Activated CD8-positive, alpha-beta T cell treated with anti-CD3 and anti-CD28 coated beads for 36 hours (primary cell): ENCODE measurements at regions not wholly inside any gene's neighbourhood (a gene's known extent, or its start where the extent isn't known, plus 50 kb on each side); places are given as distances from the start of the nearest gene placed in this dataset.
"Not testable (repeated sequence)": the region's sequence is repeated elsewhere in the genome, so short reads cannot be mapped to it uniquely, and the experiment has no call there.

Experiments used
- ATAC-seq: fragments of 200-7000 bp; cut with Tn5 transposase; one replicate; pipeline ENCODE4 v1.10.0; 2021; ENCODE audit warnings: mild to moderate bottlenecking, moderate library complexity
- CTCF ChIA-PET: fragments of 350-600 bp; sonication (Branson Sonifier 250); formaldehyde crosslinking; loops from one replicate; lab custom pipeline; 2021; ENCODE audit warnings: antibody characterized with exemption; lab: Charles Lee
- POLR2A ChIA-PET: fragments of 350-600 bp; sonication (Branson Sonifier 250); formaldehyde crosslinking; loops from one replicate; lab custom pipeline; 2021; ENCODE audit warnings: antibody characterized with exemption; lab: Charles Lee
- DNase-seq: peaks from one replicate; pipeline ENCODE4 v3.0.0-alpha.2; 2020
- H3K27ac Mint-ChIP-seq: one replicate; pipeline ENCODE4 v1.8.0; 2021; ENCODE audit warnings: mild to moderate bottlenecking, mixed read lengths
- H3K27me3 Mint-ChIP-seq: one replicate; pipeline ENCODE4 v1.8.0; 2021; ENCODE audit warnings: mixed read lengths
- H3K36me3 Mint-ChIP-seq: one replicate; pipeline ENCODE4 v1.8.0; 2021; ENCODE audit warnings: low read depth, mixed read lengths
- H3K4me1 Mint-ChIP-seq: one replicate; pipeline ENCODE4 v1.8.0; 2021; ENCODE audit warnings: low read depth, mixed read lengths
- H3K4me3 Mint-ChIP-seq: one replicate; pipeline ENCODE4 v1.8.0; 2021; ENCODE audit warnings: mild to moderate bottlenecking, moderate library complexity, mixed read lengths
- H3K9me3 Mint-ChIP-seq: one replicate; pipeline ENCODE4 v1.8.0; 2021; ENCODE audit warnings: mixed read lengths
- intact Hi-C: fragments of 100-400 bp; cut with micrococcal nuclease; formaldehyde crosslinking; loops from one replicate; pipeline ENCODE4 v1.10.0; 2022

DNA sequence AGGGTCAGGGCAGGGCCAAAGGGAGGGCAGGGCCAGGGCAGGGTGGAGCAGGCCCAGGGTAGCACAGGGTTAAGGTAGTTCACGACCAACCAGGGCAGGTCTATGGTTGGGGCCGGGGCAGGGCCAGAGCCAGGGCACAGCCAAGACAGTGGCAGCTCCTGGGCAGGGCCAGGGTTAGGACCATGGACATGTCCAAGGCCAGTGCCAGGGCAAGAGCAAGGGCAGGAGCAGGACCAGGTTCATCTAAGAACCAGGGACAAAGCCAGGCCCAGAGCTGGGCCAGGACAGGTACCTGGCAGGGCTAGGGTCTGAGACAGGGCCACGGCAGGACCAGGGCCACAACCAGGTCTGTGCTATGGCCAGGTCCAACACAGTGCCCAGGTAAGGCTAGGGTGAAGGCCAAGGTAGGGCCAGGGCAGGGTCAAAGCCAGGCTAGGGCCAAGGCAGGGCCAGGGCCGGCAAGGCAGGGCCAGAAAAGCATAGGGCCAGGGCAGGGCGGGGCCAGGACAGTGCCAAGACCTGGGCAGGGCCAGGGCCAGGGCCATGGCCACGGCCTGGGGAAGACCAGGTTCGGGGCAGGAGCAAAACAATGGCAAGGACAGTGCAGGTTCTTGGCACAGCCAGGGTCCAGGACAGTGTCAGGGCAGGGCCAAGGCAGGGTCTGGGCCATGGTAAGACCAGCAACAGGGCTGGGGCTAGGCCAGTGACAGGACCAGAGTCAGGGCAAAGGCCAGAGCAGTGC, 2874.4 kb downstream of the RPIA start:
- intact Hi-C loops, H3K9me3 Mint-ChIP-seq, H3K27me3 Mint-ChIP-seq, CTCF ChIA-PET, POLR2A ChIA-PET, DNase-seq, ATAC-seq, H3K4me3 Mint-ChIP-seq, H3K4me1 Mint-ChIP-seq, H3K36me3 Mint-ChIP-seq, H3K27ac Mint-ChIP-seq: not testable (repeated sequence)

DNA sequence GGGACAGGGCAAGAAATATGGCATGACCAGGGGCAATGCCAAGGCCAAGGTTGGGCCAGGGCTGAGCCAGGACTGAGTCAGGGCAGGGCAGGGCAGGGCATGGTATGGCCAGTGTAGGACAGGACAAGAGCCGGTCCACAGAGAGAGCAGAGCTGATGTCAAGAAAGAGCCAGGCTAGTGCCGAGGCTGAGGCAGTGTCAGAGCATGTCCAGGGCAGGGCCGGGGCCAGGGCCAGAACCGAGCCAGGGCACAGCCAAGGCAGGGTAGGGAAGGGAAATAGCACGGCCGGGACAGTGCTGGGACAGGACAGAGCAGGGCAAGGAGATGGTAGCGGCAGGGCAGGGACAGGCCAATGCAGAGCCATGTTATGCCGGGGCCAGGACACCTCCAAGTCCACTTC, 2875.1 kb downstream of the RPIA start:
- H3K27me3 Mint-ChIP-seq, H3K36me3 Mint-ChIP-seq, POLR2A ChIA-PET, intact Hi-C loops, H3K9me3 Mint-ChIP-seq, H3K27ac Mint-ChIP-seq, DNase-seq, ATAC-seq, H3K4me3 Mint-ChIP-seq, CTCF ChIA-PET, H3K4me1 Mint-ChIP-seq: not testable (repeated sequence)

DNA sequence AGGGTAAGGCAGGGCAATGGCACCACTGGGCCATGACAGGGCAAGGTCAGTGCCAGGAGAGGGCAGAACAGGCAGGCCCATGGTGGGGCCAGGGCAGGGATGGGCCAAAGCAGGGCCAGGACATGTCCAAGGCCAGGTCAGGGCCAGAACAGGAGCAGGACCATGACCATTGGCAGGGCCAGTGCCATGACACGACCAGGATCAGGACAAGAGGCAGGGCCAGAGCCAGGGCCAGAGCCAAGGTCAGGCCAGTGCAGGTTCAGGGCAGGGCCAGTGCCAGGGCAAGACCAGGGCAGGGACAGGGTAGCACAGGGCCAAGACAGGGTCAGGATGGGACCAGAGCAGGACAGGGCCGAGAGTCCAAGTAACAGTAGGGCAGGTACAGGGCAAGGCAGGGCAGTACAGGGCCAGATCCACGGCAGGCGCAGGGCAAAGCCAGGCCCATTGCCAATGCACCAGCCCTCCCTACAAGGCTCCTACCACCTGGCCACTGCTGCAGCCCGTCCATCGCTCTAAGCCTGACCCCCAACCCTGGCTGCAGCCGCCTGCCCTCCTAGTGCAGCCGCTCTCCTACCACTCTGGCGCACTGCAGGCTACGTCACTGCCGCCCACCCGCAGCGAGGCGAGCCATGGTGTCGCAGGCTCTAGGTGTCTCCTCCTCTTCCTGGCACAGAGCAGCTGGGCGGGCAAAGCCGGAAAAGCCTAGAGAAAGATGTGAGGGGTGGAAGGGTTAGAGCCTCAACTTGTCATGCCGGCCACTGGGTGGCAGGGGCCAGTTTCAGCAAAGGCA, 2876.3 kb downstream of the RPIA start:
- not testable (repeated sequence) for H3K27me3 Mint-ChIP-seq, H3K36me3 Mint-ChIP-seq

DNA sequence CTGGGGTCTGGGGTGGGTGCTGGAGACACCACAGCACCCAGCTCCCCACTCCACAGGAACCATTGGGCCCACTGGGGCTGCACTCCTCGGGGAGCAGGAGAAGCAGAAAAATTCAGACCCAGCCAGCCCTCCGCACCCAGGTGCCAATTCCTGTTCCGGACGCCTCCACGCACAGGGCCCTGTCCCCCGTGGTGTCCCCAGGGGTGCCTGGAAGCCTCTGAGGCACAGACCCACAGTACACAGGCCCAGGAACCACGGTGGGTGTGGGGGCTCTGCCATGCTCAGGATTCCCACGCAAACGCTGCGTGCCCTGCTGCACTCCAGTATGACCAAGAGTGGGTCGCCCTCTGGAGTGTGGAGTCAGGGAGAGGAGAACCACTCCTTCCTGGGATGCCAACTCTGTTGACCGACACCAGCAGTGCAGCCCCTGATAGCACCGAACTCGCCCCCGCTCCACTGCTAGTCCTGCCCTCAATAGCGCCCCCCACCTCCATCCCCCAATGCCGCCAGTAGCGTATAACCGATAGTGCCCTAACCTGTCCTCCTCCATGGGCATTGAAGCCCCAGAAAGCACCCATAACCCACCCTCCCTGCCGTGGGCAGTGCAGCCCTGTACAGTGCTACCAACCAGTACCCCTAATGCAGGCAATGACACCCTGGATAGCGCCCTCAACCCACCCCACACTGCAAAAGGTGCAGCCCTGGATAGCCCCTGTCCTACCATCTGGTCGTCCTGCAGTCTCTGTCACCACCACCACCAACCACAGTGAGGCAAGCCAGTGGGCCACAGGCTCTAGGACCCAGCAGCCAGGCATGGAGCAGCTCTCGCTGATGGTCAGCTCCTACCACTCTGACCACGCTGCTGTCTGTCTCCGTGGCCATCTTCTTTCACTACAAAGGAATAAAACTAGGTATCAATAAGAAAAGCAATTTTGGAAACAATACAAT, 2877.2 kb downstream of the RPIA start:
- H3K4me3 Mint-ChIP-seq, H3K27me3 Mint-ChIP-seq, H3K4me1 Mint-ChIP-seq, H3K36me3 Mint-ChIP-seq, DNase-seq, intact Hi-C loops, ATAC-seq, H3K27ac Mint-ChIP-seq, CTCF ChIA-PET, H3K9me3 Mint-ChIP-seq, POLR2A ChIA-PET: not testable (repeated sequence)

More for the DNA sequence above, 2876.3 kb downstream of the RPIA start:
- H3K4me1 Mint-ChIP-seq, H3K9me3 Mint-ChIP-seq, ATAC-seq, H3K4me3 Mint-ChIP-seq, DNase-seq, POLR2A ChIA-PET, H3K27ac Mint-ChIP-seq, CTCF ChIA-PET, intact Hi-C loops: not testable (repeated sequence)

DNA sequence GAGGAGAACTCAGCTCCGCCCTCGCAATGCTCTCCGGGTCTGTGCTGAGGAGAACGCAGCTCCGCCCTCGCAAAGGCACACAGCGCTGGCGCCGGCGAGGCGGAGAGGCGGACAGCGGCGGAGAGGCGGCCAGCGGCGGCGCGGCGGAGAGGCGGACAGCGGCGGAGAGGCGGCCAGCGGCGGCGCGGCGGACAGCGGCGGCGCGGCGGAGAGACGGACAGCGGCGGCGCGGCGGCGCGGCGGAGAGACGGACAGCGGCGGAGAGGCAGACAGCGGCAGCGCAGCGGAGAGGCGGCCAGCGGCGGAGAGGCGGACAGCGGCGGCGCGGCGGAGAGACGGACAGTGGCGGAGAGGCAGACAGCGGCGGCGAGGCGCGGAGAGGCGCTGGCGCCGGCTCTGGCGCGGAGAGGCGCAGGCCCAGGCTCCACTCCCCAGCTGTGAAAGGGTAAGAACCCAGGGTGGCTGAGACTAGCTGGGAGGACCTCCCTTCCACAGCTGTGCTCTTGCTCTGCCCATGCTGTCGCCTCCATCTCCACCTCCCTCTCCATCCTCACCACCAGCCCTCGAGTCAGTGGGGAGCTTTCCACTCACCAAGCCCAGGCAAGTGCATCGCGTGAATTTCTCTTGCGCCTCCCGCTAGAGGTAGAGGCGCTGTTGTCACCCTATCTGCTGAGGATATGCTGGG, 2879.9 kb downstream of the RPIA start:
- H3K4me3 Mint-ChIP-seq, DNase-seq, intact Hi-C loops, CTCF ChIA-PET, POLR2A ChIA-PET, H3K27me3 Mint-ChIP-seq, H3K9me3 Mint-ChIP-seq, ATAC-seq, H3K27ac Mint-ChIP-seq, H3K4me1 Mint-ChIP-seq, H3K36me3 Mint-ChIP-seq: not testable (repeated sequence)

DNA sequence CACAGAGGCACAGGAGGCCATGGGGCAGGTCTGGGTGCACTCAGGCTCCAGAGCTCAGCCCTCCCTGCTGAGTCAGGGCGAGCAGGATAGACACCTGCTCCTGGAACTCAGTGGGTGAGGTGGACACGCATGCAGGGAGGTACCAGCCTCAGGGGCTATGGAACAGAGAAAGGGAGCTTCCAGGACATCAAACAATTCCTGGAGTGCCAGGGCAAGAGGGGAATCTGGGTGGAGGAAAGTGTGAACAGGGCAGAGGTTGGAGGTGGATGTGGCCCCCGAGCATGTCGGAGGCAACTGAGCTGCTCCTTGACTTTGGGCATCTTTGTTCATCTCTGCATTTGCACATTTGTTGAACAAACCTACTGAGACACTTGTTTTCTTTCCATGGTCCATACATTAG, 2881.5 kb downstream of the RPIA start:
- intact Hi-C loops, POLR2A ChIA-PET, H3K36me3 Mint-ChIP-seq, H3K27me3 Mint-ChIP-seq, DNase-seq, CTCF ChIA-PET, ATAC-seq, H3K9me3 Mint-ChIP-seq, H3K4me1 Mint-ChIP-seq, H3K27ac Mint-ChIP-seq, H3K4me3 Mint-ChIP-seq: not testable (repeated sequence)

DNA sequence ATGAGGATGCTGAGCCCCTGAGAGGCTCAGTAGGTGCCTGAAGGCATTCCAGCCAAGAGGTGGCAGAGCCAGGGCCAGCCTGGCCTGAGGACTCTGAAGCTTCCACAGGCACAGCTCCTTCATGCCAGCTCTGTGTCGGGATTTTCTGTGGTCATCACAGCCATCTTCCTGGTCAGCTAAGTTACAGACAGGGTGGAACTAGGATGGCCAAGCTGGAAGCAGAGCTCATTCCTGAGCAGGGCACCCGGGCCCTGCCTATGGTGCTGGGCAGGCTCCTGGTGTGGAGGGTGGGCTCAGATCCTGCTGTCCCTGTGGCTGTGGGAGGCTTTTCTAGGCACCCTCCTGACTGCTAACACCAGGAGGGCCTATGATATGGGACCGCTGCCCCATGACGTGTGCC, 2882.3 kb downstream of the RPIA start:
- H3K27ac Mint-ChIP-seq, intact Hi-C loops, H3K4me1 Mint-ChIP-seq, ATAC-seq, POLR2A ChIA-PET, H3K9me3 Mint-ChIP-seq, H3K36me3 Mint-ChIP-seq, H3K4me3 Mint-ChIP-seq, H3K27me3 Mint-ChIP-seq, DNase-seq, CTCF ChIA-PET: not testable (repeated sequence)

DNA sequence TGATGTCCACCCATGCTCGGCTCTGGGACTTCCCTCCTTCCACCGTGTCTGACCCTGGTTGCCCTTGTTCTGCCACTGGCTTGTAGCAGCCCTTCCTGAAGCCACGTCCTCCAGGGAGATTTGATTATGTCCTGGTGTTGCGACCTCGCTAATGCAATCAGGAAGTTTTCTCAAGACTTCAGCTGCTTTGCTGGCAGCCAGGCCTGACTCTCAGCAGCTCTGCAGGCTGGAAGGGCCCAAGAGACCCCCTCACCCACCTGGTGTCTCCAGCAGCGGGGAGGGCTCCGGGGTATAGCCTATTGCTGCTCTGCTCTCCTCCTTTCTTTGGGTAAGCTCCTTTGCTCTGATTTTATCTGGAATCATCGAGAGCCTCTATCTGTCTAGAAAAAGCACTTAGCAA, 2882.8 kb downstream of the RPIA start:
- H3K4me1 Mint-ChIP-seq, intact Hi-C loops: not testable (repeated sequence)

GRCh38 chr2:91575701-91576100, 2884.2 kb downstream of the RPIA start:
- H3K9me3 Mint-ChIP-seq, ATAC-seq, CTCF ChIA-PET, H3K27me3 Mint-ChIP-seq, POLR2A ChIA-PET, H3K27ac Mint-ChIP-seq, H3K36me3 Mint-ChIP-seq, H3K4me3 Mint-ChIP-seq, intact Hi-C loops, H3K4me1 Mint-ChIP-seq, DNase-seq: not testable (repeated sequence)

More for the DNA sequence above, 2882.8 kb downstream of the RPIA start:
- ATAC-seq, H3K27me3 Mint-ChIP-seq, POLR2A ChIA-PET, H3K27ac Mint-ChIP-seq, DNase-seq, H3K36me3 Mint-ChIP-seq, H3K4me3 Mint-ChIP-seq, H3K9me3 Mint-ChIP-seq, CTCF ChIA-PET: not testable (repeated sequence)

DNA sequence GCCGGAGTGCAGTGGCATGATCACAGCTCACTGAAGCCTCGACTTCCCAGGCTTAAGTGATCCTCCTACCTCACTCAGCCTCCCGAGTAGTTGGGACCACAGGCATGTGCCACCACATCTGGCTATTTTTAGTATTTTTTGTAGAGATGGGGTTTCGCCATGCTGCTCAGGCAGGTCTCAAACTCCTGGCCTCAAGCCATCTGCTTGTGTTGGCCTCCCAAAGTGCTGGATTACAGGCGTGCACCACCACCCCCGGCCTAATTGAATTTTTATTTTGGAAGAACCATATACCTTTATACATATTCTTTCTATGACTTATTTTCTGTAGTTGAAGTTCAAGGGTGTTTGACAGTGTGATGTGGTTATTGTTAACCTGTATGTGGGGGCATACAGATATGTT, 2885.9 kb downstream of the RPIA start:
- H3K27ac Mint-ChIP-seq, intact Hi-C loops: not testable (repeated sequence)

DNA sequence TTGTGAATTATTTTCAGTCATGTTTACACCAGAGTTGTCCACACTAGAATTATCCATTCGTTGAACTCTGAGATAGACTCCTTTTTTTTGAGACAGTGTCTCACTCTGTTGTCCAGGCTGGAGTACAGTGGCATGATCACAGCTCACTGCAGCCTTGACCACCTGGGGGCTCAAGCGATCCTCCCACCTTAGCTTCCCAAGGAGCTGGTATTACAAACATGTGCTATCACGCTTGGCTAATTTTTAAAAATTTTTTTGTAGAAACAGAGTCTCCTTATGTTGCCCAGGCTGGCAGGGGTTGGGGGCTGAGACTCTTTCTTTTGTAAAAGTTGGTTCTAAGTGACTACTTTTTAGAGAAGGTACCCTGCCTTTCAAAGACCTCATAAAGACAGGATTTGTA, 2887.2 kb downstream of the RPIA start:
- POLR2A ChIA-PET, intact Hi-C loops, DNase-seq, H3K27ac Mint-ChIP-seq, ATAC-seq, H3K4me3 Mint-ChIP-seq, H3K9me3 Mint-ChIP-seq, CTCF ChIA-PET, H3K27me3 Mint-ChIP-seq, H3K36me3 Mint-ChIP-seq, H3K4me1 Mint-ChIP-seq: not testable (repeated sequence)

More for the DNA sequence above, 2885.9 kb downstream of the RPIA start:
- CTCF ChIA-PET, H3K36me3 Mint-ChIP-seq, DNase-seq, ATAC-seq, H3K9me3 Mint-ChIP-seq, POLR2A ChIA-PET, H3K27me3 Mint-ChIP-seq, H3K4me3 Mint-ChIP-seq, H3K4me1 Mint-ChIP-seq: not testable (repeated sequence)
